ENCODE measurements at regions not wholly inside any gene's neighbourhood (a gene's known extent, or its start where the extent isn't known, plus 50 kb on each side); places are given as distances from the start of the nearest gene placed in this dataset.
A peak's percentile ranks its signal among the peaks of the same experiment; 100 is the strongest.

DNA sequence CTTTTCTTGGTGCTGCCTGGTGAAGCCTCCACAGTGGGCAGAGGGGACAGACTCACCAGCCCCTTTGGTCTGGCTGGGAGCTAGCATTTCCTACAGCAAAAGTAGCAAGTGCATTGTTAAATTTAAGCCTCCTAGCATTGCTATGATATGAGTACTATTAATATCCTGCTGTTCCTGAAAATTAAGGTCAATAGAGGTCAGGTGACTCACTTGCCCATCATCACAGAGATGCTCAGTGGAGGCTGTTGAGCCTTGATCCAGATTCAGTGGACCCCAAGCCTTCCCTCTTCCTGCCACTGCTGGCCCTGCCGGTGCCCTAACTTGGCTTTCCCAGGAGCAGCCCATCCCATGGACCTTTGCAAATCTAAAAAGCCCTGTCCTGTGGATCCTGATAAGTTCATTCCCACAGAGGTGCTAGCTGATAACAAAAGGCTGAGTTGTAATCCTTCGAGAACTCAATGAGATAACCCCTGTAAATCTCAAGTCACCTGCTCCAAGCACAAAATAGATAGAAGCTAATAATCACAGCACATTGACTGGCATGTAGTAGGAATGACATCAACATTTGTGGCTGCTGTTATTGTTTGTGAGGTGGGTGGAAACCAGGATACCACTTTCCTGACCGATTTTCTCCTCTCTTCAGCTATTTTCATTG lies 84.4 kb downstream of the THNSL2 start:
- DNase-seq = no peak
- Histone ChIP-seq H3K4me3 (ENCODE audit: insufficient read depth, low read depth, low read length) (no peak overlapping the region), H3K27me3 (ENCODE audit: control insufficient read depth, insufficient read depth, low read length) (no peaks in the 10 kb centered on the region), H3K36me3 (replicated peaks; ENCODE audit: control insufficient read depth, insufficient read depth, low read length) (no peaks in the 10 kb centered on the region)

DNA sequence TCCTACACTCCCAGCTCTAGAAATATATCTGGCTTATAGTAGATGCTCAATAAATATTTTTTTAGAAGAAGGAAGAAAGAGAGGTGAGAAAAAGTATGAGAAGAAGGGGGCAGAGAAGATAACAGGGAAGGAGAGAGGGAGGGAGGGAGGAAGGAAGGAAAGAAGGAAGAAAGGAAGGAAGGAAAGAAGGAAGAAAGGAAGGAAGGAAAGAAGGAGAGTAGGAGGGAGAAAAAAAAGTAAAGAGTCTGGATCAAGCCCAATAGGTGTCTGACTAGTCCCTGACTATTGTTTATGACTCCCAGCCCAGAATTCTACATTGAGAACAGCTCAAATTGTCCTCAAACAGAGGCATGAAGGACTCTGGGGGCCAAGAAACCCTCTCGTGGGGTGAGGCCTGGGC lies 83.9 kb downstream of the THNSL2 start:
- no peaks in the 10 kb centered on the region for H3K27me3 ChIP-seq (ENCODE audit: control insufficient read depth, insufficient read depth, low read length)
- H3K36me3 ChIP-seq (replicated peaks; ENCODE audit: control insufficient read depth, insufficient read depth, low read length) = no peaks in the 10 kb centered on the region
- DNase-seq = no peak
- H3K4me3 ChIP-seq (ENCODE audit: insufficient read depth, low read depth, low read length) = no peak overlapping the region

- no peaks in the 10 kb centered on the region for H3K27me3 ChIP-seq (ENCODE audit: control insufficient read depth, insufficient read depth, low read length)
- no peaks in the 10 kb centered on the region for H3K36me3 ChIP-seq (replicated peaks; ENCODE audit: control insufficient read depth, insufficient read depth, low read length)
- no peak for DNase-seq
- H3K4me3 ChIP-seq (ENCODE audit: insufficient read depth, low read depth, low read length) = no peak overlapping the region
These were observed 83.2 kb downstream of the THNSL2 start for GRCh38 chr2:88253375-88253774.

DNA sequence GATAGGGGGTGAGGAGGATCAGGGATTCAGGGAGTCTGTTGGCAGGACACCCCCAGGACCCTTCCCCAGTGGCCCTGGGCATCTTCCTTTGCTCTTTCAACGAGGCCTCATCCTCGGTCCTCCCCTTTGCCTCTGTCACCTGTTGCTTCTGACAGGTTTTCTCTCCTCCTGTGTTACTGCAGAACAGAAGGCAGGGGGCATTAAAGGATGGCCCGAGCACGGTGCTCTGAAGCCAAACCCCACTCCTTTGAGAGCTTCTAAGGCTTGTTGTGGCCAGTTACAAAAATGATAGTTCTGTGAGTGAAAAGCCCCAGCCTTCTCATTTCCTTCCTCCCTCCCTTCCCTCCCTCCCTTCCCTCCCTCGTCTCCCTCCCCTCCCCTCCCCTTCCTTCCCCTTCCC lies 82.5 kb downstream of the THNSL2 start:
- Histone ChIP-seq H3K36me3 (replicated peaks; ENCODE audit: control insufficient read depth, insufficient read depth, low read length) (no peaks in the 10 kb centered on the region), H3K4me3 (ENCODE audit: insufficient read depth, low read depth, low read length) (no peak overlapping the region), H3K27me3 (ENCODE audit: control insufficient read depth, insufficient read depth, low read length) (no peaks in the 10 kb centered on the region)
- peak; percentile 38 for DNase-seq

- Histone ChIP-seq H3K27me3 (ENCODE audit: control insufficient read depth, insufficient read depth, low read length) (no peaks in the 10 kb centered on the region), H3K36me3 (replicated peaks; ENCODE audit: control insufficient read depth, insufficient read depth, low read length) (no peaks in the 10 kb centered on the region), H3K4me3 (ENCODE audit: insufficient read depth, low read depth, low read length) (no peak overlapping the region)
- DNase-seq = no peak
These were observed 82.0 kb downstream of the THNSL2 start for GRCh38 chr2:88252111-88252510.

DNA sequence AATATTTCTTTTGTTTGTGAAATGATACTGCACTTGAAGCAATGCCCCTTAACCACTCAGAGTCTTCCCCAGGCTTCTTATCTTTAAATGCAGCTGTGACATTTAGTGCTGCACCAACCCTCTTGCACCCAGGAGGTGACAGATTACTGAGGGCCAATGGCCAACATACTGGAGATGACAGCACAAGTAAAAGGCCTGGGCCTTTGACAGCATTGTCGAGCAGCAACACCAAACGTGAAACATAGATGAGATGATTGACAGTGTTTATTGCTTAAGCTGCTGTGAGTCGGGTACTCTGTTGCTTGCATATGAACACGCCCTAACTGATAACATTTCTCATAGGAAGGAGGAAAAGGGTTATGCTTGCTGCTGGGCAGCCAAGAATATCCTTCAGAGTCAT lies 80.3 kb downstream of the THNSL2 start:
- no peak for DNase-seq
- no peak overlapping the region for H3K4me3 ChIP-seq (ENCODE audit: insufficient read depth, low read depth, low read length)
- H3K36me3 ChIP-seq (replicated peaks; ENCODE audit: control insufficient read depth, insufficient read depth, low read length) = no peaks in the 10 kb centered on the region
- no peaks in the 10 kb centered on the region for H3K27me3 ChIP-seq (ENCODE audit: control insufficient read depth, insufficient read depth, low read length)

DNA sequence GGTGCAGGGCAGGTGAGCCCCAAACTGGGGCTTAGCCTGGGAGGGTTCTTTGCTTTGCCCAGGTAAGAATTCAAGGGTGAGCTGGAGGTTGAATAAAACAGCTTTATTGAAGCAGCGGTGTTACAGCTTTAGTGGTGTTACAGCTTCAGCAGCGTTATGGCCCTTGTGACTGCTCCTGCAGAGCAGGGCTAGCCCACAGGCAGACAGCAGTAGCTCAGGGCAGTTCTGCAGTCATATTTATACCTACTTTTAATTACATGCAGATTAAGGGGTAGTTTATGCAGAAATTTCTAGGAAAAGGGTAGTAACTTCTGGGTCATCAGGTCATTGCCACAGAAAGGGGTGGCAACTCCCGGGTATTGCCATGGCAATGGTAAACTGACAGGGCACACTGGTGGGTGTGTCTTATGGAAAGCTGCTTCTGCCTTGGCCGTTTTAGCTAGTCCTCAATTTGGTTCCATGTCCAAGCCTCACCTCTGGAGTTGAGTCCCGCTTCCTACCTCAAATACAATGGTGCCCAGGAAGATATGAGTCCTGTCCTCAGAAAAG lies 78.2 kb downstream of the THNSL2 start:
- H3K36me3 ChIP-seq (replicated peaks; ENCODE audit: control insufficient read depth, insufficient read depth, low read length) = no peaks in the 10 kb centered on the region
- no peaks in the 10 kb centered on the region for H3K27me3 ChIP-seq (ENCODE audit: control insufficient read depth, insufficient read depth, low read length)
- no peak overlapping the region for H3K4me3 ChIP-seq (ENCODE audit: insufficient read depth, low read depth, low read length)
- DNase-seq = no peak

DNA sequence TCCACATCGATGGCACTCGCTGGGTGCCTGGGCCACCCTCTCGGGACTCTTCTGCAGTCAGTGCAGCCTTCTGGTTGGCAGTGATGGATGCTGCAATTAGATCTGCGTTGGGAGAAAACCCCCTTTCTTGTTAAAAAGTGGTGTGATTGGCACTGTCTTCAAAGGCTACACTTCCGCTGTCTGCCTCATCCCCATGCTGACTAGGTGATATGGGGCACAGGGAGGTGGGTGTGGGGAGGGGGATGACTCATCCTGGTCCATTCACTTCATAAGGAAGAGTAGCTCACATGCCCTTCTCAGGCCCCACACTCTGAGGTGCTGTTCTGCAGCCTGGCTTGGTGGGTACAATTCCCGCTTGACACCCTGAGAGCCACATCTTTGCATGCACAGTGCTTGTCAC lies 77.4 kb downstream of the THNSL2 start:
- Histone ChIP-seq H3K36me3 (replicated peaks; ENCODE audit: control insufficient read depth, insufficient read depth, low read length) (no peaks in the 10 kb centered on the region), H3K27me3 (ENCODE audit: control insufficient read depth, insufficient read depth, low read length) (no peaks in the 10 kb centered on the region), H3K4me3 (ENCODE audit: insufficient read depth, low read depth, low read length) (no peak overlapping the region)
- DNase-seq = no peak

DNA sequence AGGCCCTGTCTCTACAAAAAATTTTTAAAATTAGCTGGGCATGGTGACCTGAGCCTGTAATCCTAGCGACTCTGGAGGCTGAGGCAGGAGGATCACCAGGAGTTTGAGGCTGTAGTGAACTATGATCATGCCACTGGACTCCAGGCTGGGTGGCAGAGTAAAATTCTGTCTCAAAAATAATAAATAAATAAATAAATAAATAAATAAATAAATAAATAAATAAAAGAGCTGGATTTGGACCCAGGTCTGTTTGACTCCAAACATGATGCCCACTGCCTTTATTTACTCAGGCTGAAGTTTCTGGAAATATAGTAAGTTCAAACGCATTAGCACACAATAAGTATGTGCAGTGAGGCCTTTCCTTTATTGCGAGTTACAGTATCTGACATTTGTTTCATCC lies 75.0 kb downstream of the THNSL2 start:
- Histone ChIP-seq H3K27me3 (ENCODE audit: control insufficient read depth, insufficient read depth, low read length) (no peaks in the 10 kb centered on the region), H3K36me3 (replicated peaks; ENCODE audit: control insufficient read depth, insufficient read depth, low read length) (no peaks in the 10 kb centered on the region), H3K4me3 (ENCODE audit: insufficient read depth, low read depth, low read length) (no peak overlapping the region)
- no peak for DNase-seq

DNA sequence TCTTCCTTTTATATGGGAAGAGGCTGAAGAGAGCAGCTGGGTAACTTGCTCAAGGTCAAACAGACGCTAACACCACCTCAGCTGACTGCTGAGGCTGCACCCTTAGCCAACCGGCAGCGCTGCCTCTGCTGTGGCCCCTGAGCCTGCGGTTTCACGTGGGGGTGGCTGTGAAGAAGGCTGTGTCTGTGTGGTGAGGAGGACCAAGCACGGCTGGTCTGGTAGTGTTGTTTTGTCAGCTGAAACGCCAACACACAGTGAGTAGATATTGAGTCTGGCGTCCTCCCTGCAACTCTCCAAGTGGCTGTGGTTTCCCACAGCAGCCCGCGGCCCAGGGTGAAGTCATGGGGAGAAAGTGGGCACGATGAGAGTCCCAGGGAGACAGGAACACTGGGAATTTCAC lies 69.6 kb downstream of the THNSL2 start:
- DNase-seq = no peak
- no peaks in the 10 kb centered on the region for H3K36me3 ChIP-seq (replicated peaks; ENCODE audit: control insufficient read depth, insufficient read depth, low read length)
- no peaks in the 10 kb centered on the region for H3K27me3 ChIP-seq (ENCODE audit: control insufficient read depth, insufficient read depth, low read length)
- no peak overlapping the region for H3K4me3 ChIP-seq (ENCODE audit: insufficient read depth, low read depth, low read length)

DNA sequence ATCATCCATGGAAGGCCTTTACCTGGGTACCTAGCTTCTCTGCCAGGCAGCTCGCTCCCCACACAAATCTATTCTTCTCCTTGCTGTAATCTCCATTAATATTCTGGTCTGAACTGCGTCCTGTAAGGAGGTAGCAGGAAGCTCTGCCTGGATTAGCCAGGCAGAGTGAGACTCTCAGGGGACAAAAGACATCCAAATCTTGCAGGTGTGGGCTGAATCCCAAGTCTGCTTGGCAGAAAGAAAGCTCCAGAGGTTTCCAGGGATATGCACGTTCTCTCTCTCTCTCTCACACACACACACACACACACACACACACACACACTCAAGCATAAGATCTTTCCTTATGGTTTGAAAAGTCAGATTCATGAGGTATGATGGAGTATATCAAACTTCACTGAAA lies 66.5 kb downstream of the THNSL2 start:
- DNase-seq = no peak
- H3K36me3 ChIP-seq (replicated peaks; ENCODE audit: control insufficient read depth, insufficient read depth, low read length) = no peaks in the 10 kb centered on the region
- no peaks in the 10 kb centered on the region for H3K27me3 ChIP-seq (ENCODE audit: control insufficient read depth, insufficient read depth, low read length)
- no peak overlapping the region for H3K4me3 ChIP-seq (ENCODE audit: insufficient read depth, low read depth, low read length)

Data from H7 (cell line).